ENCODE measurements at regions not wholly inside any gene's neighbourhood (a gene's known extent, or its start where the extent isn't known, plus 50 kb on each side); places are given as distances from the start of the nearest gene placed in this dataset.
"Not testable (repeated sequence)": the region's sequence is repeated elsewhere in the genome, so short reads cannot be mapped to it uniquely, and the experiment has no call there.

DNA sequence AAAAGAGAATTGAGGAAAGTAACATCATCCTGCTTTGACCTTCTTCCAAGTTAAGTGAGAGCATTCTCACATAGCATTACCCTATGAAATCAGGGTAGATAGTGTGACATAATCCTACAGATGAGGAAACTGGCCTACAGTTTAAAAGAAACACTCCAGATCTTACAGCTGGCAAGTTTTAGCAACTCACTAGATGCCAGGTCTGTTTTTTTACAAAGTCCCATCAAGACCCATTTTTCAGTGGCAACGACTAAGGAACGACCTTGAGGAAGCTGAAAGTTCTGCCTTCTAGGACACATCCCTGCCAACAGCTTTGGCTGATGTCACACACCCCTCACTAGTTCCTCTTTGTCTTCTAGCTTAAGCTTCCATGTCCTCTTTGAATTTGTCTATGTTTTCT, 92.7 kb downstream of the ATP6V0E2 start:
- H3K56ac ChIP-seq (replicated peaks; ENCODE audit: insufficient read length, low read depth, low read length); H3K18ac ChIP-seq (ENCODE audit: extremely low read depth, low read length); H3K27me3 ChIP-seq (replicated peaks in 1 of 4; ENCODE audit: control insufficient read depth in 3 of 4, extremely low read depth in 1 of 4, insufficient read depth in 3 of 4, low read length in 3 of 4); H2BK15ac ChIP-seq (ENCODE audit: low read length); H3K14ac ChIP-seq (ENCODE audit: insufficient read length); H3K23me2 ChIP-seq (ENCODE audit: low read depth, low read length); H3K27ac ChIP-seq (ENCODE audit: low read depth, low read length); H3K79me2 ChIP-seq (ENCODE audit: control insufficient read depth in 1 of 2, insufficient read depth in 2 of 2, low read length in 2 of 2); H3K4me1 ChIP-seq (replicated peaks in 1 of 4; ENCODE audit: control insufficient read depth in 3 of 4, insufficient read depth in 4 of 4, low read length in 3 of 4); H3K4me3 ChIP-seq (ENCODE audit: extremely low read depth in 1 of 4, insufficient read depth in 2 of 4, low read depth in 3 of 4, low read length in 4 of 4); H3K9ac ChIP-seq (replicated peaks in 1 of 4; ENCODE audit: extremely low read depth in 1 of 4, low read depth in 3 of 4, low read length in 3 of 4); H4K5ac ChIP-seq (ENCODE audit: insufficient read length, low read depth, low read length); H2BK5ac ChIP-seq (ENCODE audit: low read depth, low read length); POLR2A ChIA-PET (ENCODE audit: partially characterized antibody); H2BK12ac ChIP-seq (ENCODE audit: low read depth, low read length); H3K4me2 ChIP-seq (ENCODE audit: insufficient read depth in 1 of 2, low read depth in 2 of 2, low read length in 2 of 2); FAIRE-seq; H4K20me1 ChIP-seq (replicated peaks in 1 of 2; ENCODE audit: control insufficient read depth in 1 of 2, insufficient read depth in 2 of 2, low read length in 2 of 2); H4K91ac ChIP-seq (replicated peaks; ENCODE audit: insufficient read length, low read length); H2AK5ac ChIP-seq (ENCODE audit: low read depth, low read length); H3K23ac ChIP-seq (ENCODE audit: insufficient read length); H4K8ac ChIP-seq (ENCODE audit: extremely low read depth, insufficient read depth, low read length); H2BK20ac ChIP-seq (ENCODE audit: low read length); DNase-seq (ENCODE audit: low read depth in 1 of 2, low spot score in 2 of 2); H3K9me3 ChIP-seq (ENCODE audit: insufficient read depth in 2 of 2, low read depth in 1 of 2, low read length in 1 of 2); H3K4ac ChIP-seq (replicated peaks; ENCODE audit: insufficient read length, low read depth, low read length); H3K36me3 ChIP-seq (ENCODE audit: control insufficient read depth in 2 of 4, insufficient read depth in 4 of 4, low read length in 3 of 4); H2BK120ac ChIP-seq (replicated peaks; ENCODE audit: low read depth, low read length); H2AFZ ChIP-seq (ENCODE audit: low read length); H3K79me1 ChIP-seq (ENCODE audit: low read depth, low read length): not testable (repeated sequence)
- WGBS, 2 experiments (ENCODE audit: extremely low coverage in 1 of 2, insufficient coverage in 1 of 2, insufficient read length in 1 of 2, insufficient replicate concordance in 2 of 2, low coverage in 1 of 2, low lambda C conversion rate in 2 of 2, missing lambda C conversion rate in 1 of 2), result 95% methylated on average over 2 of the region's 2 CpGs; no CpG with 5 or more reads in 1 of the 2 experiments
- CTCF ChIA-PET (ENCODE audit: partially characterized antibody), result interaction anchor here (0.9 kb wide), 1 partner anchor 83 kb away, joined by 3 read pairs; no protein-coding TSS in a partner anchor

GRCh38 chr7:149972977-149973376, 99.2 kb downstream of the ATP6V0E2 start:
- H4K8ac ChIP-seq (ENCODE audit: extremely low read depth, insufficient read depth, low read length); H2BK15ac ChIP-seq (ENCODE audit: low read length); H3K4me2 ChIP-seq (ENCODE audit: insufficient read depth in 1 of 2, low read depth in 2 of 2, low read length in 2 of 2); H3K9me3 ChIP-seq (ENCODE audit: insufficient read depth in 2 of 2, low read depth in 1 of 2, low read length in 1 of 2); POLR2A ChIA-PET (ENCODE audit: partially characterized antibody); H3K4me1 ChIP-seq (replicated peaks in 1 of 4; ENCODE audit: control insufficient read depth in 3 of 4, insufficient read depth in 4 of 4, low read length in 3 of 4); H2BK20ac ChIP-seq (ENCODE audit: low read length); H4K5ac ChIP-seq (ENCODE audit: insufficient read length, low read depth, low read length); H3K4ac ChIP-seq (replicated peaks; ENCODE audit: insufficient read length, low read depth, low read length); H3K14ac ChIP-seq (ENCODE audit: insufficient read length); H3K79me2 ChIP-seq (ENCODE audit: control insufficient read depth in 1 of 2, insufficient read depth in 2 of 2, low read length in 2 of 2); H3K27ac ChIP-seq (ENCODE audit: low read depth, low read length); H3K23me2 ChIP-seq (ENCODE audit: low read depth, low read length); H4K20me1 ChIP-seq (replicated peaks in 1 of 2; ENCODE audit: control insufficient read depth in 1 of 2, insufficient read depth in 2 of 2, low read length in 2 of 2); H3K27me3 ChIP-seq (replicated peaks in 1 of 4; ENCODE audit: control insufficient read depth in 3 of 4, extremely low read depth in 1 of 4, insufficient read depth in 3 of 4, low read length in 3 of 4); H3K4me3 ChIP-seq (ENCODE audit: extremely low read depth in 1 of 4, insufficient read depth in 2 of 4, low read depth in 3 of 4, low read length in 4 of 4); H3K36me3 ChIP-seq (ENCODE audit: control insufficient read depth in 2 of 4, insufficient read depth in 4 of 4, low read length in 3 of 4); H2AK5ac ChIP-seq (ENCODE audit: low read depth, low read length); H3K9ac ChIP-seq (replicated peaks in 1 of 4; ENCODE audit: extremely low read depth in 1 of 4, low read depth in 3 of 4, low read length in 3 of 4); H3K23ac ChIP-seq (ENCODE audit: insufficient read length); H2BK120ac ChIP-seq (replicated peaks; ENCODE audit: low read depth, low read length); H3K18ac ChIP-seq (ENCODE audit: extremely low read depth, low read length); FAIRE-seq; CTCF ChIA-PET (ENCODE audit: partially characterized antibody); H2AFZ ChIP-seq (ENCODE audit: low read length); H2BK12ac ChIP-seq (ENCODE audit: low read depth, low read length); H3K79me1 ChIP-seq (ENCODE audit: low read depth, low read length); H2BK5ac ChIP-seq (ENCODE audit: low read depth, low read length); H4K91ac ChIP-seq (replicated peaks; ENCODE audit: insufficient read length, low read length); H3K56ac ChIP-seq (replicated peaks; ENCODE audit: insufficient read length, low read depth, low read length); DNase-seq (ENCODE audit: low read depth in 1 of 2, low spot score in 2 of 2): not testable (repeated sequence)
- 86% methylated on average over 10 of the region's 10 CpGs; no CpG with 5 or more reads in 1 of the 2 experiments for WGBS, 2 experiments (ENCODE audit: extremely low coverage in 1 of 2, insufficient coverage in 1 of 2, insufficient read length in 1 of 2, insufficient replicate concordance in 2 of 2, low coverage in 1 of 2, low lambda C conversion rate in 2 of 2, missing lambda C conversion rate in 1 of 2)
